Fibroblast of villous mesenchyme (primary cell): ENCODE measurements at regions not wholly inside any gene's neighbourhood (a gene's known extent, or its start where the extent isn't known, plus 50 kb on each side); places are given as distances from the start of the nearest gene placed in this dataset.

ENCODE experiments used
- DNase-seq: peaks from one replicate; pipeline ENCODE4 v3.0.0-alpha.2; 2010; ENCODE audit warnings: low read depth
- H3K4me3 ChIP-seq: 2 replicates; pipeline ENCODE4 v1.5.1; 2011; ENCODE audit warnings: low read depth, mild to moderate bottlenecking, low read length
- TF ChIP-seq, protein P1 (sequence below): IDR thresholded peaks from 2 replicates; pipeline ENCODE4 v1.5.1; 2012; ENCODE audit warnings: low read depth, mild to moderate bottlenecking, low read length; ENCODE audit not compliant: insufficient read depth

GRCh38 chr2:13616616-13617015 lies 899.9 kb downstream of the TRIB2 start:
- TF ChIP-seq, protein P1, sequence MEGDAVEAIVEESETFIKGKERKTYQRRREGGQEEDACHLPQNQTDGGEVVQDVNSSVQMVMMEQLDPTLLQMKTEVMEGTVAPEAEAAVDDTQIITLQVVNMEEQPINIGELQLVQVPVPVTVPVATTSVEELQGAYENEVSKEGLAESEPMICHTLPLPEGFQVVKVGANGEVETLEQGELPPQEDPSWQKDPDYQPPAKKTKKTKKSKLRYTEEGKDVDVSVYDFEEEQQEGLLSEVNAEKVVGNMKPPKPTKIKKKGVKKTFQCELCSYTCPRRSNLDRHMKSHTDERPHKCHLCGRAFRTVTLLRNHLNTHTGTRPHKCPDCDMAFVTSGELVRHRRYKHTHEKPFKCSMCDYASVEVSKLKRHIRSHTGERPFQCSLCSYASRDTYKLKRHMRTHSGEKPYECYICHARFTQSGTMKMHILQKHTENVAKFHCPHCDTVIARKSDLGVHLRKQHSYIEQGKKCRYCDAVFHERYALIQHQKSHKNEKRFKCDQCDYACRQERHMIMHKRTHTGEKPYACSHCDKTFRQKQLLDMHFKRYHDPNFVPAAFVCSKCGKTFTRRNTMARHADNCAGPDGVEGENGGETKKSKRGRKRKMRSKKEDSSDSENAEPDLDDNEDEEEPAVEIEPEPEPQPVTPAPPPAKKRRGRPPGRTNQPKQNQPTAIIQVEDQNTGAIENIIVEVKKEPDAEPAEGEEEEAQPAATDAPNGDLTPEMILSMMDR: no peak
- DNase-seq: no peak
- H3K4me3 ChIP-seq: no peak overlapping the region

DNA sequence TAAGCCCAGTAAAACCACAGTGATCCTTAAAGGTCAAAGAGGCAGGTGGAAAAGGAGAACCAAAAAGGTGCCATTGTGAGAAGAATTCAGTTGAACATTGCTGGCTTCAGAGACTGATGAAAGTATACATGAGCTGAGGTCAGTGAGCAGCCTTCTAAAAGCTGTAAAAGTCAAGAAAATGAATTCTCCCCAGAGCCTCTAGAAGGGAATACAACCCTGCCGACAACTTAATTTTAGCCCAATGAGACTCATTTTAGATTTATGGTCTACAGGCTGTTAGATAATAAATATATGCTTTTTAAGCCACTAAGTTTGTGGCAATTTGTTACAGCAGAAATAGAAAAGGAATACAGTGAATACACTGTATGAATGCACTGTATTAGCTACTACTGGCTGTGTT lies 911.4 kb downstream of the TRIB2 start:
- no peak for DNase-seq
- TF ChIP-seq, protein P1: no peak
- no peak overlapping the region for H3K4me3 ChIP-seq

GRCh38 chr2:13638181-13638580 lies 921.4 kb downstream of the TRIB2 start:
- DNase-seq: no peak
- TF ChIP-seq, protein P1: no peak
- no peak overlapping the region for H3K4me3 ChIP-seq

GRCh38 chr2:13649918-13650317 lies 933.2 kb downstream of the TRIB2 start:
- TF ChIP-seq, protein P1: no peak
- no peak for DNase-seq
- H3K4me3 ChIP-seq: no peak overlapping the region

- no peak overlapping the region for H3K4me3 ChIP-seq
- TF ChIP-seq, protein P1: no peak
- no peak for DNase-seq
Observed at GRCh38 chr2:13650586-13651180, 933.9 kb downstream of the TRIB2 start.

DNA sequence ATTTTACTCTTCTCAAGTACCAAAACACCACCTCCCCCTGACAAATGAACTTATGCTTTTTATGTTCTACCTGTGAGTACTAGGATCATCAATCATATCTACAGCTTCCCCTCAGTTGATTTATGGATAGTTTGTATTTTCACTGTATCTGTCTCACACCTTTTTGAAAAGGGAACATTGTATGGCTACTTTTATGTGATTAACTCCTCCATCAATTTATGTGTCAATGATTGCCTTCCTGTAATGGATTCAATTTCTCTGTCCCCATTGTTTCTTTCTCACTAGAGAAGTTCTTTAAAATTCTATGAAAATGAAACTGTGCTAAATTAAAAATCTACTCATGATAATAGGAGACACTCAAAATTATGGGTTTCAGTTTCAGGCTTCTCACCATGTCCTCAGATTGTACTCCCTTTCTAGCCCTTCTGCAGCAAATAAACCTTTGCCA lies 935.0 kb downstream of the TRIB2 start:
- TF ChIP-seq, protein P1: no peak

More for the DNA sequence above, 935.0 kb downstream of the TRIB2 start:
- DNase-seq: no peak
- no peak overlapping the region for H3K4me3 ChIP-seq
